IMR-90 (cell line): ENCODE measurements at regions not wholly inside any gene's neighbourhood (a gene's known extent, or its start where the extent isn't known, plus 50 kb on each side); places are given as distances from the start of the nearest gene placed in this dataset.

Experiments used
- ATAC-seq: fragments of 200-7000 bp; cut with Tn5 transposase; 2 replicates; pipeline ENCODE4 v1.9.1; 2020; ENCODE audit warnings: low read depth, mild to moderate bottlenecking, moderate library complexity
- BruUV-seq: library from RNA; stranded (reverse); fragments of 400-500 nt; replicated peaks from 2 replicates; lab custom pipeline; 2021; lab: Mats Ljungman, UMichigan
- CTCF ChIA-PET: fragments of 300-600 bp; formaldehyde crosslinking; extraction: SDS; loops from one replicate; lab custom pipeline; 2021; ENCODE audit warnings: antibody characterized with exemption; lab: Yijun Ruan, JAX
- POLR2A ChIA-PET: fragments of 300-600 bp; sonication (Branson Sonifier 250); formaldehyde crosslinking; loops from one replicate; lab custom pipeline; 2022; ENCODE audit warnings: antibody characterized with exemption; ENCODE audit not compliant: unreplicated experiment; lab: Charles Lee
- DNase-seq: peaks from one replicate; pipeline ENCODE4 v3.0.0; 2013
- H2AFZ ChIP-seq: replicated peaks from 2 replicates; pipeline ENCODE3; 2013; ENCODE audit warnings: low read length, mild to moderate bottlenecking; ENCODE audit not compliant: poor library complexity
- H2AK5ac ChIP-seq: 2 replicates; pipeline ENCODE4 v1.6.1; 2013; ENCODE audit warnings: low read depth, low read length, inconsistent platforms
- H2AK9ac ChIP-seq: replicated peaks from 2 replicates; pipeline ENCODE3; 2013; ENCODE audit warnings: mild to moderate bottlenecking, low read depth, low read length, moderate library complexity; ENCODE audit not compliant: poor library complexity
- H2BK120ac ChIP-seq: 2 replicates; pipeline ENCODE4 v1.6.1; 2013; ENCODE audit warnings: low read depth, low read length, inconsistent platforms
- H2BK15ac ChIP-seq: 3 replicates; pipeline ENCODE4 v1.6.1; 2013; ENCODE audit warnings: low read depth, low read length, inconsistent platforms
- H2BK20ac ChIP-seq: 2 replicates; pipeline ENCODE4 v1.6.1; 2013; ENCODE audit warnings: low read depth, mild to moderate bottlenecking, inconsistent platforms, low read length, moderate library complexity
- H2BK5ac ChIP-seq: 2 replicates; pipeline ENCODE4 v1.6.1; 2013; ENCODE audit warnings: mild to moderate bottlenecking, low read depth, low read length, inconsistent platforms; ENCODE audit not compliant: poor library complexity, severe bottlenecking
- H3K14ac ChIP-seq: replicated peaks from 2 replicates; pipeline ENCODE4 v1.6.1; 2013; ENCODE audit warnings: low read depth, low read length, inconsistent platforms
- H3K18ac ChIP-seq: 2 replicates; pipeline ENCODE4 v1.6.1; 2013; ENCODE audit warnings: low read depth, low read length, control low read depth
- H3K23ac ChIP-seq: 2 replicates; pipeline ENCODE4 v1.6.1; 2013; ENCODE audit warnings: low read depth, low read length, inconsistent platforms
- H3K27ac ChIP-seq: 2 replicates; pipeline ENCODE4 v1.5.1; 2013; ENCODE audit warnings: mild to moderate bottlenecking, control low read depth, low read length; ENCODE audit not compliant: insufficient read depth
- H3K27me3 ChIP-seq: 2 replicates; pipeline ENCODE4 v1.6.1; 2013; ENCODE audit warnings: low read length; ENCODE audit not compliant: control insufficient read depth, insufficient read depth
- H3K36me3 ChIP-seq: 2 replicates; pipeline ENCODE4 v1.6.1; 2013; ENCODE audit warnings: low read length, mixed read lengths; ENCODE audit not compliant: control insufficient read depth, insufficient read depth
- H3K4ac ChIP-seq: 2 replicates; pipeline ENCODE4 v1.6.1; 2013; ENCODE audit warnings: low read depth, low read length, inconsistent platforms
- H3K4me1 ChIP-seq: 2 replicates; pipeline ENCODE4 v1.6.1; 2013; ENCODE audit warnings: low read length, mixed read lengths; ENCODE audit not compliant: control insufficient read depth, insufficient read depth
- H3K4me2 ChIP-seq: 2 replicates; pipeline ENCODE4 v1.6.1; 2013; ENCODE audit warnings: low read depth, mild to moderate bottlenecking, control low read depth, low read length, moderate library complexity
- H3K4me3 ChIP-seq: 2 replicates; pipeline ENCODE4 v1.5.1; 2013; ENCODE audit warnings: low read depth, mild to moderate bottlenecking, control low read depth, low read length, moderate library complexity; ENCODE audit not compliant: insufficient read depth
- H3K56ac ChIP-seq: 2 replicates; pipeline ENCODE4 v1.6.1; 2013; ENCODE audit warnings: low read length, inconsistent platforms; ENCODE audit not compliant: insufficient read depth; ENCODE audit errors: extremely low read depth
- H3K79me1 ChIP-seq, 2 experiments: 2 replicates each; pipeline ENCODE4 v1.6.1; 2013; ENCODE audit warnings: low read length in 2 of 2, inconsistent platforms in 1 of 2, low read depth in 1 of 2
- H3K9ac ChIP-seq: 2 replicates; pipeline ENCODE4 v1.6.1; 2013; ENCODE audit warnings: low read depth, low read length, control low read depth
- H3K9me1 ChIP-seq: 2 replicates; pipeline ENCODE4 v1.6.1; 2013; ENCODE audit warnings: low read length, inconsistent platforms; ENCODE audit not compliant: insufficient read depth
- H3K9me3 ChIP-seq: 2 replicates; pipeline ENCODE4 v1.6.1; 2013; ENCODE audit warnings: low read length; ENCODE audit not compliant: control insufficient read depth, insufficient read depth
- H4K20me1 ChIP-seq: 2 replicates; pipeline ENCODE4 v1.6.1; 2013; ENCODE audit warnings: low read length, inconsistent platforms; ENCODE audit not compliant: insufficient read depth
- H4K5ac ChIP-seq: 2 replicates; pipeline ENCODE4 v1.6.1; 2013; ENCODE audit warnings: mild to moderate bottlenecking, low read depth, low read length, control low read depth
- H4K8ac ChIP-seq, 2 experiments: 2 replicates each; pipeline ENCODE4 v1.6.1; 2013; ENCODE audit warnings: low read depth in 2 of 2, low read length in 2 of 2, control low read depth in 1 of 2, inconsistent platforms in 1 of 2
- H4K91ac ChIP-seq: 2 replicates; pipeline ENCODE4 v1.6.1; 2013; ENCODE audit warnings: low read depth, low read length, inconsistent platforms; ENCODE audit not compliant: insufficient read depth
- BHLHE40 ChIP-seq: fragments of 150-350 bp; IDR thresholded peaks from 2 replicates; pipeline ENCODE4 v1.6.1; 2016; ENCODE audit warnings: mild to moderate bottlenecking, low read depth, low read length
- CEBPB ChIP-seq: IDR thresholded peaks from 2 replicates; pipeline ENCODE4 v1.6.1; 2012; ENCODE audit warnings: low read depth, low read length, improper control_type of control experiment
- CHD1 ChIP-seq: IDR thresholded peaks from 2 replicates; pipeline ENCODE4 v1.6.1; 2012; ENCODE audit warnings: low read depth, low read length, improper control_type of control experiment
- FOS ChIP-seq: fragments of 150-350 bp; IDR thresholded peaks from 2 replicates; pipeline ENCODE4 v1.6.1; 2016; ENCODE audit warnings: low read depth, low read length
- MAFK ChIP-seq: IDR thresholded peaks from 2 replicates; pipeline ENCODE4 v1.6.1; 2012; ENCODE audit warnings: low read depth, low read length, improper control_type of control experiment
- MAZ ChIP-seq: IDR thresholded peaks from 2 replicates; pipeline ENCODE4 v1.6.1; 2012; ENCODE audit warnings: low read depth, mild to moderate bottlenecking, low read length, improper control_type of control experiment, moderate library complexity, borderline replicate concordance
- MXI1 ChIP-seq: IDR thresholded peaks from 2 replicates; pipeline ENCODE4 v1.6.1; 2012; ENCODE audit warnings: low read depth, mild to moderate bottlenecking, low read length, moderate library complexity, borderline replicate concordance
- NFE2L2 ChIP-seq: fragments of 150-350 bp; IDR thresholded peaks from 2 replicates; pipeline ENCODE4 v1.6.1; 2016; ENCODE audit warnings: low read depth, mild to moderate bottlenecking, low read length
- POLR2A ChIP-seq: IDR thresholded peaks from 2 replicates; pipeline ENCODE4 v1.6.1; 2012; ENCODE audit warnings: mild to moderate bottlenecking, low read depth, low read length
- RAD21 ChIP-seq: IDR thresholded peaks from 2 replicates; pipeline ENCODE4 v1.6.1; 2012; ENCODE audit warnings: low read length, improper control_type of control experiment
- RCOR1 ChIP-seq: IDR thresholded peaks from 2 replicates; pipeline ENCODE4 v1.6.1; 2012; ENCODE audit warnings: mild to moderate bottlenecking, low read length, improper control_type of control experiment; ENCODE audit not compliant: insufficient replicate concordance
- RFX5 ChIP-seq: IDR thresholded peaks from 2 replicates; pipeline ENCODE4 v1.8.0; 2012; ENCODE audit warnings: low read depth, mild to moderate bottlenecking, low read length, moderate library complexity
- SMC3 ChIP-seq: fragments of 150-350 bp; IDR thresholded peaks from 2 replicates; pipeline ENCODE4 v1.6.1; 2016; ENCODE audit warnings: low read depth, mild to moderate bottlenecking, antibody characterized with exemption, low read length, moderate library complexity
- WGBS, 2 experiments: methylation state at CpG; one replicate each; pipeline versions ENCODE4 v1.1.5 to v1.1.7; 2013; ENCODE audit warnings: missing lambda C conversion rate in 2 of 2; ENCODE audit not compliant: insufficient read length in 1 of 2; ENCODE audit errors: extremely low coverage in 2 of 2; 5-methylcytosine and 5-hydroxymethylcytosine counted together
- dilution Hi-C: fragments of 300-500 bp; cut with HindIII; formaldehyde crosslinking; loops from one replicate; pipeline ENCODE4 v1.14.3; 2018; ENCODE audit warnings: low sequenced_read_pairs; ENCODE audit not compliant: unreplicated experiment
- in situ Hi-C: fragments of 300-500 bp; cut with MboI; formaldehyde crosslinking; loops from 3 replicates; pipeline ENCODE4 v1.14.3; 2019; ENCODE audit warnings: low sequenced_read_pairs, inconsistent platforms, mixed read lengths
- intact Hi-C: fragments of 100-400 bp; cut with micrococcal nuclease; formaldehyde crosslinking; loops from 2 replicates; pipeline ENCODE4 v1.10.0; 2022
- TF ChIP-seq, protein P1 (sequence below): conservative IDR thresholded peaks from 2 replicates; pipeline ENCODE4 v1.5.1; 2012; ENCODE audit warnings: mild to moderate bottlenecking, low read depth, low read length, improper control_type of control experiment
- TF ChIP-seq, protein P2 (sequence below): fragments of 150-350 bp; IDR thresholded peaks from 2 replicates; pipeline ENCODE4 v1.6.1; 2017; ENCODE audit warnings: mild to moderate bottlenecking, antibody characterized with exemption, low read length, low read depth
- TF ChIP-seq, protein P3 (sequence below): fragments of 150-350 bp; IDR thresholded peaks from 2 replicates; pipeline ENCODE4 v1.6.1; 2016; ENCODE audit warnings: low read depth, mild to moderate bottlenecking, low read length, moderate library complexity, borderline replicate concordance

DNA sequence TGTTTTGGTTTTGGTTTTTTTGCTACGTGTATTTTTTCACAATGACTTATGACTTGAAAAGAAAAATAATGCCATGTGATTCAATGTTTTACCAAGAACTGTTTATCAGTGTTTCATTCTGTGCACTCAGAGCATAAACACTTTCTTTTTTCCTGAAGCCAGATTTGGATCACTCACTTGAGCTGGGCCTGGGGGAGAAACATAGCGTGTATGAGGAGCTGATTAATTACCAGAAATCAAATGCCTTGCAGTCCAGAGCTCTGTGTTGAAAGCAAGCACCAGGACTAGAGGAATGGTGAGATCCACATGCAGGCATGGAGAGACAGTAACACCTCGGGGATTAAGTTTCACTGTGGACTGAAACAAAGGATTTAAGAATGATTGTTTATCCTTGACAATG, 642.1 kb upstream of the ADGRL2 start:
- H3K9ac ChIP-seq = no peak overlapping the region; the same call in 1 of the 2 replicates
- H3K27ac ChIP-seq = peak overlapping the region; percentile 82; the same call in 1 of the 2 replicates
- no peak overlapping the region for H3K4me3 ChIP-seq
- H4K20me1 ChIP-seq = no peaks in the 10 kb centered on the region
- intact Hi-C loops = loop anchor here (2.0 to 5.0 kb wide), 2 partner anchors 20 to 941 kb away; no protein-coding TSS in a partner anchor
- peak overlapping the region; percentile 29; the same call in 1 of the 2 replicates for H3K23ac ChIP-seq
- peak overlapping the region; percentile 87 for H3K18ac ChIP-seq
- no peak overlapping the region for H2AK9ac ChIP-seq
- no peaks in the 10 kb centered on the region for H3K27me3 ChIP-seq
- H2AFZ ChIP-seq = peak overlapping the region; percentile 68
- BruUV-seq = no TSS peak
- peak overlapping the region; percentile 58; the same call in 1 of the 2 replicates for H3K56ac ChIP-seq
- H3K4ac ChIP-seq = peak overlapping the region; percentile 61; the same call in 1 of the 2 replicates
- H3K9me1 ChIP-seq = no peaks in the 10 kb centered on the region
- dilution Hi-C loops = no loop called here
- 0 out of 2 replicates have a peak overlapping the region, but pooled peaks have one; percentile 15 for H2AK5ac ChIP-seq
- H3K4me2 ChIP-seq = peak overlapping the region; percentile 86
- no peaks in the 10 kb centered on the region for H3K36me3 ChIP-seq
- DNase-seq = peak; percentile 75
- POLR2A ChIA-PET = no interaction called here
- H3K9me3 ChIP-seq = no peaks in the 10 kb centered on the region
- peaks cover 15% of the 10 kb centered on the region for H3K4me1 ChIP-seq
- H2BK20ac ChIP-seq = peak overlapping the region; percentile 54; the same call in 1 of the 2 replicates
- H4K5ac ChIP-seq = peak overlapping the region; percentile 53; the same call in 1 of the 2 replicates
- CTCF ChIA-PET = no interaction called here
- H4K91ac ChIP-seq = no peak overlapping the region
- no peaks in the 10 kb centered on the region for H3K79me1 ChIP-seq
- H2BK120ac ChIP-seq = peak overlapping the region; percentile 77
- 0% methylated on average over 1 of the region's 3 CpGs; no CpG with 5 or more reads in 1 of the 2 experiments for WGBS, 2 experiments
- H4K8ac ChIP-seq = peak overlapping the region in 1 of 2 experiments; percentile 24; a peak in 1 of 4 replicates
- TF ChIP-seq POLR2A = no peak
- TF ChIP-seq RFX5 = no peak
- TF ChIP-seq CHD1 = no peak
- no peak for TF ChIP-seq MXI1
- TF ChIP-seq RAD21 = no peak
- TF ChIP-seq, protein P1, sequence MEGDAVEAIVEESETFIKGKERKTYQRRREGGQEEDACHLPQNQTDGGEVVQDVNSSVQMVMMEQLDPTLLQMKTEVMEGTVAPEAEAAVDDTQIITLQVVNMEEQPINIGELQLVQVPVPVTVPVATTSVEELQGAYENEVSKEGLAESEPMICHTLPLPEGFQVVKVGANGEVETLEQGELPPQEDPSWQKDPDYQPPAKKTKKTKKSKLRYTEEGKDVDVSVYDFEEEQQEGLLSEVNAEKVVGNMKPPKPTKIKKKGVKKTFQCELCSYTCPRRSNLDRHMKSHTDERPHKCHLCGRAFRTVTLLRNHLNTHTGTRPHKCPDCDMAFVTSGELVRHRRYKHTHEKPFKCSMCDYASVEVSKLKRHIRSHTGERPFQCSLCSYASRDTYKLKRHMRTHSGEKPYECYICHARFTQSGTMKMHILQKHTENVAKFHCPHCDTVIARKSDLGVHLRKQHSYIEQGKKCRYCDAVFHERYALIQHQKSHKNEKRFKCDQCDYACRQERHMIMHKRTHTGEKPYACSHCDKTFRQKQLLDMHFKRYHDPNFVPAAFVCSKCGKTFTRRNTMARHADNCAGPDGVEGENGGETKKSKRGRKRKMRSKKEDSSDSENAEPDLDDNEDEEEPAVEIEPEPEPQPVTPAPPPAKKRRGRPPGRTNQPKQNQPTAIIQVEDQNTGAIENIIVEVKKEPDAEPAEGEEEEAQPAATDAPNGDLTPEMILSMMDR = no peak
- TF ChIP-seq, protein P2, sequence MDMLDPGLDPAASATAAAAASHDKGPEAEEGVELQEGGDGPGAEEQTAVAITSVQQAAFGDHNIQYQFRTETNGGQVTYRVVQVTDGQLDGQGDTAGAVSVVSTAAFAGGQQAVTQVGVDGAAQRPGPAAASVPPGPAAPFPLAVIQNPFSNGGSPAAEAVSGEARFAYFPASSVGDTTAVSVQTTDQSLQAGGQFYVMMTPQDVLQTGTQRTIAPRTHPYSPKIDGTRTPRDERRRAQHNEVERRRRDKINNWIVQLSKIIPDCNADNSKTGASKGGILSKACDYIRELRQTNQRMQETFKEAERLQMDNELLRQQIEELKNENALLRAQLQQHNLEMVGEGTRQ = no peak
- no peak for TF ChIP-seq MAZ
- no peak for TF ChIP-seq MAFK
- TF ChIP-seq, protein P3, sequence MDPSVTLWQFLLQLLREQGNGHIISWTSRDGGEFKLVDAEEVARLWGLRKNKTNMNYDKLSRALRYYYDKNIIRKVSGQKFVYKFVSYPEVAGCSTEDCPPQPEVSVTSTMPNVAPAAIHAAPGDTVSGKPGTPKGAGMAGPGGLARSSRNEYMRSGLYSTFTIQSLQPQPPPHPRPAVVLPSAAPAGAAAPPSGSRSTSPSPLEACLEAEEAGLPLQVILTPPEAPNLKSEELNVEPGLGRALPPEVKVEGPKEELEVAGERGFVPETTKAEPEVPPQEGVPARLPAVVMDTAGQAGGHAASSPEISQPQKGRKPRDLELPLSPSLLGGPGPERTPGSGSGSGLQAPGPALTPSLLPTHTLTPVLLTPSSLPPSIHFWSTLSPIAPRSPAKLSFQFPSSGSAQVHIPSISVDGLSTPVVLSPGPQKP = no peak
- no peak for TF ChIP-seq BHLHE40
- no peak for TF ChIP-seq SMC3
- TF ChIP-seq CEBPB = no peak
- TF ChIP-seq NFE2L2 = no peak
- TF ChIP-seq FOS = no peak
- no peak for TF ChIP-seq RCOR1
- peak; percentile 78 for ATAC-seq
- 0 out of 3 replicates have a peak overlapping the region, but pooled peaks have one; percentile 17 for H2BK15ac ChIP-seq
- in situ Hi-C loops = no loop called here
- peak overlapping the region; percentile 91 for H2BK5ac ChIP-seq
- H3K14ac ChIP-seq = peak overlapping the region; percentile 61
